ENCODE measurements at regions not wholly inside any gene's neighbourhood (a gene's known extent, or its start where the extent isn't known, plus 50 kb on each side); places are given as distances from the start of the nearest gene placed in this dataset.
A peak's percentile ranks its signal among the peaks of the same experiment; 100 is the strongest.
"Not testable (repeated sequence)": the region's sequence is repeated elsewhere in the genome, so short reads cannot be mapped to it uniquely, and the experiment has no call there.

- H3K4me1 ChIP-seq (ENCODE audit: control insufficient read depth in 1 of 2, insufficient read depth in 2 of 2, low read length in 2 of 2), result peaks cover 3 to 13% of the 10 kb centered on the region in 2 experiments
- H2BK5ac ChIP-seq (ENCODE audit: low read depth, low read length, poor library complexity), result no peak overlapping the region
- H3K36me3 ChIP-seq (ENCODE audit: control insufficient read depth in 1 of 2, insufficient read depth in 2 of 2, low read length in 2 of 2), result no peaks in the 10 kb centered on the region
- no peak overlapping the region for H3K9ac ChIP-seq (ENCODE audit: low read length)
- H3K27me3 ChIP-seq (ENCODE audit: insufficient read depth, low read length), result no peaks in the 10 kb centered on the region
- H3K14ac ChIP-seq (ENCODE audit: low read length), result peak overlapping the region; percentile 37
- H2AFZ ChIP-seq (ENCODE audit: insufficient read depth, low read length, poor library complexity), result no peak overlapping the region
- peak overlapping the region; percentile 40 for H3K27ac ChIP-seq (ENCODE audit: low read depth, low read length)
- no peak overlapping the region for H2AK5ac ChIP-seq (ENCODE audit: low read length)
- no CpG with 5 or more reads among the region's 2 CpGs for WGBS (ENCODE audit: extremely low coverage, insufficient coverage, insufficient read length)
- no peak overlapping the region for H4K12ac ChIP-seq (ENCODE audit: low read depth, low read length)
- no peak overlapping the region for H2BK12ac ChIP-seq (ENCODE audit: low read length)
- no peak overlapping the region for H3K4ac ChIP-seq (ENCODE audit: low read depth, low read length)
- H3K79me2 ChIP-seq (ENCODE audit: control insufficient read depth, insufficient read depth, low read length, poor library complexity), result no peaks in the 10 kb centered on the region
- no peak overlapping the region for H3K23ac ChIP-seq (ENCODE audit: low read length)
- no peaks in the 10 kb centered on the region for H3K9me3 ChIP-seq (ENCODE audit: insufficient read depth, low read depth, low read length)
- H3K4me2 ChIP-seq (ENCODE audit: low read length), result no peak overlapping the region
- no peak overlapping the region for H3K4me3 ChIP-seq (ENCODE audit: low read depth, low read length)
- H3K79me1 ChIP-seq (ENCODE audit: low read length), result peaks cover 5% of the 10 kb centered on the region
- DNase-seq, result peak; percentile 74 to 85
- H3K18ac ChIP-seq (ENCODE audit: low read length), result no peak overlapping the region
- peak overlapping the region; percentile 42 for H4K8ac ChIP-seq (ENCODE audit: low read depth, low read length)
- H4K91ac ChIP-seq (ENCODE audit: low read depth, low read length), result no peak overlapping the region
- peak overlapping the region; percentile 17 for H2BK120ac ChIP-seq (ENCODE audit: insufficient read depth, low read length, poor library complexity)
These were observed 153.8 kb upstream of the DTNBP1 start for GRCh38 chr6:15816661-15817060.

- not testable (repeated sequence) for H3K36me3 ChIP-seq (ENCODE audit: control insufficient read depth in 1 of 2, insufficient read depth in 2 of 2, low read length in 2 of 2); H3K23ac ChIP-seq (ENCODE audit: low read length); DNase-seq; H4K91ac ChIP-seq (ENCODE audit: low read depth, low read length); H2AK5ac ChIP-seq (ENCODE audit: low read length); H2BK120ac ChIP-seq (ENCODE audit: insufficient read depth, low read length, poor library complexity); H3K4ac ChIP-seq (ENCODE audit: low read depth, low read length); H3K9me3 ChIP-seq (ENCODE audit: insufficient read depth, low read depth, low read length); H3K79me2 ChIP-seq (ENCODE audit: control insufficient read depth, insufficient read depth, low read length, poor library complexity); H3K79me1 ChIP-seq (ENCODE audit: low read length); H3K27ac ChIP-seq (ENCODE audit: low read depth, low read length); H2BK5ac ChIP-seq (ENCODE audit: low read depth, low read length, poor library complexity); H3K4me2 ChIP-seq (ENCODE audit: low read length); H3K4me3 ChIP-seq (ENCODE audit: low read depth, low read length); H3K9ac ChIP-seq (ENCODE audit: low read length); H4K8ac ChIP-seq (ENCODE audit: low read depth, low read length); H4K12ac ChIP-seq (ENCODE audit: low read depth, low read length); H3K18ac ChIP-seq (ENCODE audit: low read length); H2BK12ac ChIP-seq (ENCODE audit: low read length); H2AFZ ChIP-seq (ENCODE audit: insufficient read depth, low read length, poor library complexity); H3K14ac ChIP-seq (ENCODE audit: low read length); H3K27me3 ChIP-seq (ENCODE audit: insufficient read depth, low read length)
- no CpG with 5 or more reads among the region's 5 CpGs for WGBS (ENCODE audit: extremely low coverage, insufficient coverage, insufficient read length)
- peaks cover 3 to 13% of the 10 kb centered on the region in 2 experiments for H3K4me1 ChIP-seq (ENCODE audit: control insufficient read depth in 1 of 2, insufficient read depth in 2 of 2, low read length in 2 of 2)
These were observed 150.9 kb upstream of the DTNBP1 start for GRCh38 chr6:15813698-15814097.

GRCh38 chr6:15811107-15811506 is 148.3 kb upstream of the DTNBP1 start:
- Histone ChIP-seq H3K4me3 (ENCODE audit: low read depth, low read length) (peak overlapping the region; percentile 9), H4K91ac (ENCODE audit: low read depth, low read length) (no peak overlapping the region), H4K12ac (ENCODE audit: low read depth, low read length) (no peak overlapping the region), H3K23ac (ENCODE audit: low read length) (no peak overlapping the region), H3K27ac (ENCODE audit: low read depth, low read length) (no peak overlapping the region), H2AK5ac (ENCODE audit: low read length) (no peak overlapping the region), H3K79me1 (ENCODE audit: low read length) (no peaks in the 10 kb centered on the region), H2BK120ac (ENCODE audit: insufficient read depth, low read length, poor library complexity) (no peak overlapping the region), H3K14ac (ENCODE audit: low read length) (no peak overlapping the region), H3K4me1 (ENCODE audit: control insufficient read depth in 1 of 2, insufficient read depth in 2 of 2, low read length in 2 of 2) (no peaks in the 10 kb centered on the region), H3K18ac (ENCODE audit: low read length) (no peak overlapping the region), H3K9me3 (ENCODE audit: insufficient read depth, low read depth, low read length) (no peaks in the 10 kb centered on the region), H4K8ac (ENCODE audit: low read depth, low read length) (no peak overlapping the region), H3K4me2 (ENCODE audit: low read length) (no peak overlapping the region), H3K36me3 (ENCODE audit: control insufficient read depth in 1 of 2, insufficient read depth in 2 of 2, low read length in 2 of 2) (no peaks in the 10 kb centered on the region), H2BK5ac (ENCODE audit: low read depth, low read length, poor library complexity) (no peak overlapping the region), H3K79me2 (ENCODE audit: control insufficient read depth, insufficient read depth, low read length, poor library complexity) (no peaks in the 10 kb centered on the region), H2AFZ (ENCODE audit: insufficient read depth, low read length, poor library complexity) (no peak overlapping the region), H3K27me3 (ENCODE audit: insufficient read depth, low read length) (no peaks in the 10 kb centered on the region), H3K4ac (ENCODE audit: low read depth, low read length) (no peak overlapping the region), H2BK12ac (ENCODE audit: low read length) (no peak overlapping the region), H3K9ac (ENCODE audit: low read length) (no peak overlapping the region)
- no CpG with 5 or more reads among the region's 2 CpGs for WGBS (ENCODE audit: extremely low coverage, insufficient coverage, insufficient read length)
- no peak for DNase-seq

- DNase-seq, result no peak
- Histone ChIP-seq H3K9ac (ENCODE audit: low read length) (no peak overlapping the region), H3K18ac (ENCODE audit: low read length) (no peak overlapping the region), H3K79me1 (ENCODE audit: low read length) (no peaks in the 10 kb centered on the region), H3K23ac (ENCODE audit: low read length) (no peak overlapping the region), H4K12ac (ENCODE audit: low read depth, low read length) (no peak overlapping the region), H3K9me3 (ENCODE audit: insufficient read depth, low read depth, low read length) (no peaks in the 10 kb centered on the region), H2BK12ac (ENCODE audit: low read length) (no peak overlapping the region), H4K8ac (ENCODE audit: low read depth, low read length) (no peak overlapping the region), H3K4me1 (ENCODE audit: control insufficient read depth in 1 of 2, insufficient read depth in 2 of 2, low read length in 2 of 2) (no peaks in the 10 kb centered on the region), H4K91ac (ENCODE audit: low read depth, low read length) (no peak overlapping the region), H3K14ac (ENCODE audit: low read length) (no peak overlapping the region), H3K27ac (ENCODE audit: low read depth, low read length) (no peak overlapping the region), H2BK120ac (ENCODE audit: insufficient read depth, low read length, poor library complexity) (no peak overlapping the region), H3K4me3 (ENCODE audit: low read depth, low read length) (no peak overlapping the region), H3K4me2 (ENCODE audit: low read length) (no peak overlapping the region), H3K36me3 (ENCODE audit: control insufficient read depth in 1 of 2, insufficient read depth in 2 of 2, low read length in 2 of 2) (no peaks in the 10 kb centered on the region), H3K79me2 (ENCODE audit: control insufficient read depth, insufficient read depth, low read length, poor library complexity) (no peaks in the 10 kb centered on the region), H3K4ac (ENCODE audit: low read depth, low read length) (no peak overlapping the region), H2AFZ (ENCODE audit: insufficient read depth, low read length, poor library complexity) (no peak overlapping the region), H2BK5ac (ENCODE audit: low read depth, low read length, poor library complexity) (no peak overlapping the region), H3K27me3 (ENCODE audit: insufficient read depth, low read length) (no peaks in the 10 kb centered on the region), H2AK5ac (ENCODE audit: low read length) (no peak overlapping the region)
- no CpG with 5 or more reads among the region's 1 CpG for WGBS (ENCODE audit: extremely low coverage, insufficient coverage, insufficient read length)
These were observed 147.8 kb upstream of the DTNBP1 start for GRCh38 chr6:15810618-15811017.
